ENCODE measurements at regions not wholly inside any gene's neighbourhood (a gene's known extent, or its start where the extent isn't known, plus 50 kb on each side); places are given as distances from the start of the nearest gene placed in this dataset.

DNA sequence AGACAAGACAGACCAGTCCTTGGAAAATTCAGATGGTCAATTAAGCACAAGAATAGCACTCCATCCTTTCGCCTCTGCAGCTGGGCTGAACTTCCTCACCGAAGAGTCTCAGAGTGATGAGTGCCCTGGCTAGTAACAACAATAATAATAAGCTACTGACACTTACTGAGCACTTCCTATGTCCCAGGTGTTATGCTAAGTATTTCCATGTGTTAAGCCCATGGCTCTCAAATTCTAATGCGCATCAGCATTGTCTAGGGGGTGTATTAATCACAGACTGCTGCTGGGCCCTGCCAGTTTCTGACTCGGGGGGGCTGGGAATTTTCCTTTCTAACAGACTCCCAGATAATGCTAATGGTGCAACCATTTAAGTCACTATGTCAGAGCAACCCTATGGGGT, 118.2 kb upstream of the LRFN2 start:
- TF ChIP-seq, protein P1, sequence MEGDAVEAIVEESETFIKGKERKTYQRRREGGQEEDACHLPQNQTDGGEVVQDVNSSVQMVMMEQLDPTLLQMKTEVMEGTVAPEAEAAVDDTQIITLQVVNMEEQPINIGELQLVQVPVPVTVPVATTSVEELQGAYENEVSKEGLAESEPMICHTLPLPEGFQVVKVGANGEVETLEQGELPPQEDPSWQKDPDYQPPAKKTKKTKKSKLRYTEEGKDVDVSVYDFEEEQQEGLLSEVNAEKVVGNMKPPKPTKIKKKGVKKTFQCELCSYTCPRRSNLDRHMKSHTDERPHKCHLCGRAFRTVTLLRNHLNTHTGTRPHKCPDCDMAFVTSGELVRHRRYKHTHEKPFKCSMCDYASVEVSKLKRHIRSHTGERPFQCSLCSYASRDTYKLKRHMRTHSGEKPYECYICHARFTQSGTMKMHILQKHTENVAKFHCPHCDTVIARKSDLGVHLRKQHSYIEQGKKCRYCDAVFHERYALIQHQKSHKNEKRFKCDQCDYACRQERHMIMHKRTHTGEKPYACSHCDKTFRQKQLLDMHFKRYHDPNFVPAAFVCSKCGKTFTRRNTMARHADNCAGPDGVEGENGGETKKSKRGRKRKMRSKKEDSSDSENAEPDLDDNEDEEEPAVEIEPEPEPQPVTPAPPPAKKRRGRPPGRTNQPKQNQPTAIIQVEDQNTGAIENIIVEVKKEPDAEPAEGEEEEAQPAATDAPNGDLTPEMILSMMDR (IDR thresholded peaks at IDR 0.05): no peak
- TF ChIP-seq CREM (CRISPR knock-in tag; IDR thresholded peaks at IDR 0.05) (no peak), SP1 (CRISPR knock-in tag; conservative IDR thresholded peaks at IDR 0.05) (no peak), SMAD4 (CRISPR knock-in tag; IDR thresholded peaks at IDR 0.05) (no peak), ZNF671 (CRISPR knock-in tag; IDR thresholded peaks at IDR 0.05) (no peak), NR3C1 (CRISPR knock-in tag; conservative IDR thresholded peaks at IDR 0.05; ENCODE audit: low read depth) (no peak), ZNF138 (CRISPR knock-in tag; conservative IDR thresholded peaks at IDR 0.05) (no peak), ZNF416 (CRISPR knock-in tag; IDR thresholded peaks at IDR 0.05) (no peak)
- TF ChIP-seq, protein P2, sequence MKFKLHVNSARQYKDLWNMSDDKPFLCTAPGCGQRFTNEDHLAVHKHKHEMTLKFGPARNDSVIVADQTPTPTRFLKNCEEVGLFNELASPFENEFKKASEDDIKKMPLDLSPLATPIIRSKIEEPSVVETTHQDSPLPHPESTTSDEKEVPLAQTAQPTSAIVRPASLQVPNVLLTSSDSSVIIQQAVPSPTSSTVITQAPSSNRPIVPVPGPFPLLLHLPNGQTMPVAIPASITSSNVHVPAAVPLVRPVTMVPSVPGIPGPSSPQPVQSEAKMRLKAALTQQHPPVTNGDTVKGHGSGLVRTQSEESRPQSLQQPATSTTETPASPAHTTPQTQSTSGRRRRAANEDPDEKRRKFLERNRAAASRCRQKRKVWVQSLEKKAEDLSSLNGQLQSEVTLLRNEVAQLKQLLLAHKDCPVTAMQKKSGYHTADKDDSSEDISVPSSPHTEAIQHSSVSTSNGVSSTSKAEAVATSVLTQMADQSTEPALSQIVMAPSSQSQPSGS (CRISPR knock-in tag; IDR thresholded peaks at IDR 0.05; ENCODE audit: borderline replicate concordance, low read depth): no peak
- TF ChIP-seq, protein P3, sequence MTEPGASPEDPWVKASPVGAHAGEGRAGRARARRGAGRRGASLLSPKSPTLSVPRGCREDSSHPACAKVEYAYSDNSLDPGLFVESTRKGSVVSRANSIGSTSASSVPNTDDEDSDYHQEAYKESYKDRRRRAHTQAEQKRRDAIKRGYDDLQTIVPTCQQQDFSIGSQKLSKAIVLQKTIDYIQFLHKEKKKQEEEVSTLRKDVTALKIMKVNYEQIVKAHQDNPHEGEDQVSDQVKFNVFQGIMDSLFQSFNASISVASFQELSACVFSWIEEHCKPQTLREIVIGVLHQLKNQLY (CRISPR knock-in tag; IDR thresholded peaks at IDR 0.05): no peak
- TF ChIP-seq, protein P4, sequence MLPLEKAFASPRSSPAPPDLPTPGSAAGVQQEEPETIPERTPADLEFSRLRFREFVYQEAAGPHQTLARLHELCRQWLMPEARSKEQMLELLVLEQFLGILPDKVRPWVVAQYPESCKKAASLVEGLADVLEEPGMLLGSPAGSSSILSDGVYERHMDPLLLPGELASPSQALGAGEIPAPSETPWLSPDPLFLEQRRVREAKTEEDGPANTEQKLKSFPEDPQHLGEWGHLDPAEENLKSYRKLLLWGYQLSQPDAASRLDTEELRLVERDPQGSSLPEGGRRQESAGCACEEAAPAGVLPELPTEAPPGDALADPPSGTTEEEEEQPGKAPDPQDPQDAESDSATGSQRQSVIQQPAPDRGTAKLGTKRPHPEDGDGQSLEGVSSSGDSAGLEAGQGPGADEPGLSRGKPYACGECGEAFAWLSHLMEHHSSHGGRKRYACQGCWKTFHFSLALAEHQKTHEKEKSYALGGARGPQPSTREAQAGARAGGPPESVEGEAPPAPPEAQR (CRISPR knock-in tag; IDR thresholded peaks at IDR 0.05): no peak
- TF ChIP-seq, protein P5, sequence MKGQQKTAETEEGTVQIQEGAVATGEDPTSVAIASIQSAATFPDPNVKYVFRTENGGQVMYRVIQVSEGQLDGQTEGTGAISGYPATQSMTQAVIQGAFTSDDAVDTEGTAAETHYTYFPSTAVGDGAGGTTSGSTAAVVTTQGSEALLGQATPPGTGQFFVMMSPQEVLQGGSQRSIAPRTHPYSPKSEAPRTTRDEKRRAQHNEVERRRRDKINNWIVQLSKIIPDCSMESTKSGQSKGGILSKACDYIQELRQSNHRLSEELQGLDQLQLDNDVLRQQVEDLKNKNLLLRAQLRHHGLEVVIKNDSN (CRISPR knock-in tag; IDR thresholded peaks at IDR 0.05): no peak
- TF ChIP-seq, protein P6, sequence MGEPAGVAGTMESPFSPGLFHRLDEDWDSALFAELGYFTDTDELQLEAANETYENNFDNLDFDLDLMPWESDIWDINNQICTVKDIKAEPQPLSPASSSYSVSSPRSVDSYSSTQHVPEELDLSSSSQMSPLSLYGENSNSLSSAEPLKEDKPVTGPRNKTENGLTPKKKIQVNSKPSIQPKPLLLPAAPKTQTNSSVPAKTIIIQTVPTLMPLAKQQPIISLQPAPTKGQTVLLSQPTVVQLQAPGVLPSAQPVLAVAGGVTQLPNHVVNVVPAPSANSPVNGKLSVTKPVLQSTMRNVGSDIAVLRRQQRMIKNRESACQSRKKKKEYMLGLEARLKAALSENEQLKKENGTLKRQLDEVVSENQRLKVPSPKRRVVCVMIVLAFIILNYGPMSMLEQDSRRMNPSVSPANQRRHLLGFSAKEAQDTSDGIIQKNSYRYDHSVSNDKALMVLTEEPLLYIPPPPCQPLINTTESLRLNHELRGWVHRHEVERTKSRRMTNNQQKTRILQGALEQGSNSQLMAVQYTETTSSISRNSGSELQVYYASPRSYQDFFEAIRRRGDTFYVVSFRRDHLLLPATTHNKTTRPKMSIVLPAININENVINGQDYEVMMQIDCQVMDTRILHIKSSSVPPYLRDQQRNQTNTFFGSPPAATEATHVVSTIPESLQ (CRISPR knock-in tag; IDR thresholded peaks at IDR 0.05): no peak
- TF ChIP-seq, protein P7, sequence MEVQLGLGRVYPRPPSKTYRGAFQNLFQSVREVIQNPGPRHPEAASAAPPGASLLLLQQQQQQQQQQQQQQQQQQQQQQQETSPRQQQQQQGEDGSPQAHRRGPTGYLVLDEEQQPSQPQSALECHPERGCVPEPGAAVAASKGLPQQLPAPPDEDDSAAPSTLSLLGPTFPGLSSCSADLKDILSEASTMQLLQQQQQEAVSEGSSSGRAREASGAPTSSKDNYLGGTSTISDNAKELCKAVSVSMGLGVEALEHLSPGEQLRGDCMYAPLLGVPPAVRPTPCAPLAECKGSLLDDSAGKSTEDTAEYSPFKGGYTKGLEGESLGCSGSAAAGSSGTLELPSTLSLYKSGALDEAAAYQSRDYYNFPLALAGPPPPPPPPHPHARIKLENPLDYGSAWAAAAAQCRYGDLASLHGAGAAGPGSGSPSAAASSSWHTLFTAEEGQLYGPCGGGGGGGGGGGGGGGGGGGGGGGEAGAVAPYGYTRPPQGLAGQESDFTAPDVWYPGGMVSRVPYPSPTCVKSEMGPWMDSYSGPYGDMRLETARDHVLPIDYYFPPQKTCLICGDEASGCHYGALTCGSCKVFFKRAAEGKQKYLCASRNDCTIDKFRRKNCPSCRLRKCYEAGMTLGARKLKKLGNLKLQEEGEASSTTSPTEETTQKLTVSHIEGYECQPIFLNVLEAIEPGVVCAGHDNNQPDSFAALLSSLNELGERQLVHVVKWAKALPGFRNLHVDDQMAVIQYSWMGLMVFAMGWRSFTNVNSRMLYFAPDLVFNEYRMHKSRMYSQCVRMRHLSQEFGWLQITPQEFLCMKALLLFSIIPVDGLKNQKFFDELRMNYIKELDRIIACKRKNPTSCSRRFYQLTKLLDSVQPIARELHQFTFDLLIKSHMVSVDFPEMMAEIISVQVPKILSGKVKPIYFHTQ (CRISPR knock-in tag; IDR thresholded peaks at IDR 0.05): no peak
